PC-9 (cell line): ENCODE measurements at regions not wholly inside any gene's neighbourhood (a gene's known extent, or its start where the extent isn't known, plus 50 kb on each side); places are given as distances from the start of the nearest gene placed in this dataset.

ENCODE experiments used
- BruUV-seq: library from RNA; stranded (reverse); fragments of 400-500 nt; replicated peaks from 2 replicates; lab custom pipeline; 2021; lab: Mats Ljungman, UMichigan
- CTCF ChIA-PET: fragments of 300-600 bp; sonication (Branson Sonifier 250); formaldehyde crosslinking; loops from one replicate; lab custom pipeline; 2022; ENCODE audit warnings: antibody characterized with exemption; lab: Charles Lee
- POLR2A ChIA-PET: fragments of 300-600 bp; sonication (Branson Sonifier 250); formaldehyde crosslinking; loops from one replicate; lab custom pipeline; 2022; ENCODE audit warnings: antibody characterized with exemption; ENCODE audit not compliant: unreplicated experiment; lab: Charles Lee
- DNase-seq, 2 experiments: peaks; one replicate each; pipeline versions ENCODE4 v3.0.0 to v3.0.0-alpha.2; 2015 to 2022; ENCODE audit warnings: mixed read lengths in 1 of 2
- H2AFZ ChIP-seq: fragments of 200-600 bp; sonication (generic); 2 replicates; pipeline ENCODE4 v1.8.1; 2017; ENCODE audit warnings: antibody characterized with exemption
- H3F3A ChIP-seq: fragments of 200-600 bp; sonication (generic); 2 replicates; pipeline ENCODE4 v1.8.1; 2017; ENCODE audit warnings: antibody characterized with exemption, mild to moderate bottlenecking, low read depth; ENCODE audit not compliant: insufficient read depth
- H3K27ac ChIP-seq: fragments of 200-600 bp; sonication (generic); 2 replicates; pipeline ENCODE4 v1.6.1; 2016; ENCODE audit warnings: mixed run types
- H3K27me3 ChIP-seq: fragments of 200-600 bp; sonication (generic); 2 replicates; pipeline ENCODE4 v1.6.1; 2016; ENCODE audit warnings: low read depth, mixed run types; ENCODE audit not compliant: insufficient read depth
- H3K36me3 ChIP-seq: fragments of 200-600 bp; sonication (generic); 2 replicates; pipeline ENCODE4 v1.6.1; 2016; ENCODE audit warnings: low read depth, mixed run types
- H3K4me1 ChIP-seq: fragments of 200-600 bp; sonication (generic); replicated peaks from 2 replicates; pipeline ENCODE4 v1.6.1; 2016; ENCODE audit warnings: mixed run types; ENCODE audit not compliant: insufficient read depth
- H3K4me2 ChIP-seq: fragments of 200-600 bp; sonication (generic); 2 replicates; pipeline ENCODE4 v1.6.1; 2017; ENCODE audit warnings: mixed run types
- H3K4me3 ChIP-seq: fragments of 200-600 bp; sonication (generic); 2 replicates; pipeline ENCODE4 v1.6.1; 2016; ENCODE audit warnings: mixed run types
- H3K79me2 ChIP-seq: fragments of 200-600 bp; sonication (generic); 2 replicates; pipeline ENCODE4 v1.6.1; 2017; ENCODE audit warnings: low read depth, mixed run types
- H3K9me2 ChIP-seq: fragments of 200-600 bp; sonication (generic); 2 replicates; pipeline ENCODE4 v1.8.1; 2017; ENCODE audit warnings: mild to moderate bottlenecking; ENCODE audit not compliant: insufficient read depth
- H3K9me3 ChIP-seq: fragments of 200-600 bp; sonication (generic); 2 replicates; pipeline ENCODE4 v1.8.1; 2016; ENCODE audit warnings: low read depth; ENCODE audit not compliant: insufficient read depth
- H4K20me1 ChIP-seq: fragments of 200-600 bp; sonication (generic); 2 replicates; pipeline ENCODE4 v1.8.1; 2017; ENCODE audit not compliant: insufficient read depth
- EZH2 ChIP-seq: fragments of 200-600 bp; sonication (generic); IDR thresholded peaks from 2 replicates; pipeline ENCODE4 v1.8.0; 2017; ENCODE audit warnings: antibody characterized with exemption, low read depth
- intact Hi-C: fragments of 100-400 bp; cut with micrococcal nuclease; formaldehyde crosslinking; loops from one replicate; pipeline ENCODE4 v1.10.0; 2022; ENCODE audit not compliant: unreplicated experiment
- TF ChIP-seq, protein P1 (sequence below): fragments of 200-600 bp; sonication (generic); conservative IDR thresholded peaks from 2 replicates; pipeline ENCODE4 v1.6.1; 2017; ENCODE audit warnings: mixed run types, antibody characterized with exemption, mild to moderate bottlenecking, moderate library complexity

DNA sequence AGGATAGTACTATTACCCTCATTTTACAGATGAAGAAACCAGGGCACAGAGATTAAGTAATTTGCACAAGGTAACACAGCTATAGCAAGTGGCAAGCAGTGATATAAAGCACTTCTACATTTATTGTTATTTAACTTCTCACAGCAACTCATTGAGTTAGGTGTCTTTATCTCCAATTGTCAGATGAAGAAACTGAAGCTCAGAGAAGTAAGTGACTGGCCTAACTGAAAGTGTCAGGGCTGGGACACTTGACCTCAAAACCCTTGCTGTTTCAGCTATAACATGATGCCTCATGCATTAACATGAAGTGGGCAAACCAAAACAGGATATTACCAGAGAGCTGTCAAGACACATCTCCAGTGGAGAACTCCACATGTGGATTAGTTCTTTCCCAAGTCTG, 65.8 kb upstream of the LEKR1 start:
- intact Hi-C loops, result no loop called here
- no peaks in the 10 kb centered on the region for H3K9me3 ChIP-seq
- no peaks in the 10 kb centered on the region for H3K36me3 ChIP-seq
- no peaks in the 10 kb centered on the region for H4K20me1 ChIP-seq
- no peaks in the 10 kb centered on the region for H3K79me2 ChIP-seq
- BruUV-seq, result no TSS peak
- no peaks in the 10 kb centered on the region for H3F3A ChIP-seq
- no peak overlapping the region for H3K27ac ChIP-seq
- no peak for TF ChIP-seq EZH2
- TF ChIP-seq, protein P1, sequence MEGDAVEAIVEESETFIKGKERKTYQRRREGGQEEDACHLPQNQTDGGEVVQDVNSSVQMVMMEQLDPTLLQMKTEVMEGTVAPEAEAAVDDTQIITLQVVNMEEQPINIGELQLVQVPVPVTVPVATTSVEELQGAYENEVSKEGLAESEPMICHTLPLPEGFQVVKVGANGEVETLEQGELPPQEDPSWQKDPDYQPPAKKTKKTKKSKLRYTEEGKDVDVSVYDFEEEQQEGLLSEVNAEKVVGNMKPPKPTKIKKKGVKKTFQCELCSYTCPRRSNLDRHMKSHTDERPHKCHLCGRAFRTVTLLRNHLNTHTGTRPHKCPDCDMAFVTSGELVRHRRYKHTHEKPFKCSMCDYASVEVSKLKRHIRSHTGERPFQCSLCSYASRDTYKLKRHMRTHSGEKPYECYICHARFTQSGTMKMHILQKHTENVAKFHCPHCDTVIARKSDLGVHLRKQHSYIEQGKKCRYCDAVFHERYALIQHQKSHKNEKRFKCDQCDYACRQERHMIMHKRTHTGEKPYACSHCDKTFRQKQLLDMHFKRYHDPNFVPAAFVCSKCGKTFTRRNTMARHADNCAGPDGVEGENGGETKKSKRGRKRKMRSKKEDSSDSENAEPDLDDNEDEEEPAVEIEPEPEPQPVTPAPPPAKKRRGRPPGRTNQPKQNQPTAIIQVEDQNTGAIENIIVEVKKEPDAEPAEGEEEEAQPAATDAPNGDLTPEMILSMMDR, result no peak
- no peaks in the 10 kb centered on the region for H3K9me2 ChIP-seq
- CTCF ChIA-PET, result no interaction called here
- H3K4me1 ChIP-seq, result no peaks in the 10 kb centered on the region
- H2AFZ ChIP-seq, result no peak overlapping the region
- no peak for DNase-seq
- POLR2A ChIA-PET, result no interaction called here
- H3K4me3 ChIP-seq, result no peak overlapping the region
- H3K4me2 ChIP-seq, result no peak overlapping the region
- no peaks in the 10 kb centered on the region for H3K27me3 ChIP-seq

- H3K36me3 ChIP-seq, result no peaks in the 10 kb centered on the region
- no peak overlapping the region for H3K4me2 ChIP-seq
- no peaks in the 10 kb centered on the region for H3K79me2 ChIP-seq
- no peaks in the 10 kb centered on the region for H3K27me3 ChIP-seq
- POLR2A ChIA-PET, result no interaction called here
- DNase-seq, result no peak
- no peaks in the 10 kb centered on the region for H3K9me2 ChIP-seq
- no peaks in the 10 kb centered on the region for H3K9me3 ChIP-seq
- H3K27ac ChIP-seq, result no peak overlapping the region
- TF ChIP-seq, protein P1, result no peak
- no peak for TF ChIP-seq EZH2
- H3K4me1 ChIP-seq, result no peaks in the 10 kb centered on the region
- no peak overlapping the region for H3K4me3 ChIP-seq
- no TSS peak for BruUV-seq
- no peaks in the 10 kb centered on the region for H3F3A ChIP-seq
- intact Hi-C loops, result no loop called here
- H2AFZ ChIP-seq, result no peak overlapping the region
- CTCF ChIA-PET, result interaction anchor here (0.6 kb wide), 1 partner anchor 12 kb away, joined by 3 read pairs; no protein-coding TSS in a partner anchor
- H4K20me1 ChIP-seq, result no peaks in the 10 kb centered on the region
These were observed 65.1 kb upstream of the LEKR1 start for GRCh38 chr3:156761007-156761406.

DNA sequence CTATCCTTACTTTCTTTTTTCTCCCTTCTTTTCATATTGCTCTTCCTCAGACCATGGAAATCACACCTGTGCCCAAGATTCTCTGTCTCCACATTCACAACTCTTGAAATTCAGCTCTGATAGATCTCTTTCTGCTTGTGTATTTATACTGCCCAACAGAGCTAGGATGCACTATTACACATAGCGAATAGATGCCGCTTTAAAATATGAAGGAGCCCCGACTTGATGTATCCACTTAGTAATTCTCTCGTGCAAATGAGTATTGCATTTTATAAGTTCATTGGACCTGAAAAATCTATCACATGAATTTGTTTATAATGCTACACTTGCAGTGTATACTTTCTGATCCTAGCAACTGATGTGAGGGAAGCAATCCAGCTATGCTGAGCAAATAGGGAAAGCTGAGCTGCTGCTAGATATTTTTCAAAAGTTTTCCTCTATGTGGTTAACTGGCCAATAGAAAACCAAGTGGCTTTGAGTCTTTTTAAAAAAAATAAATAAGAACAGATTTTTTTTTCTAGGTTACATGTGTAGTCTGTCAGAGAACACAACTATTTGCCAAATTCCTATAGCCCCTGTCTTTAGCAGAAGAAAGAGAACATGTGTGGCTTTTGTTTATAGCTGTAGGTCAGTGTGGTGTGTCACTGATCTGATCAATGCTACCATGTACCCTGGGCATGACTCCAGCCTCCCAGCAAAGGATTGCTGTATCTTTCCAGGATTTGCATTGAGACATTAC, 64.3 kb upstream of the LEKR1 start:
- ChIA-PET CTCF (no interaction called here), POLR2A (no interaction called here)
- no TSS peak for BruUV-seq
- H3K4me1 ChIP-seq, result no peaks in the 10 kb centered on the region
- DNase-seq, result no peak
- no peak overlapping the region for H3K4me2 ChIP-seq
- H3K4me3 ChIP-seq, result no peak overlapping the region
- H2AFZ ChIP-seq, result no peak overlapping the region
- H3K36me3 ChIP-seq, result no peaks in the 10 kb centered on the region
- H3K79me2 ChIP-seq, result no peaks in the 10 kb centered on the region
- TF ChIP-seq EZH2, result no peak
- TF ChIP-seq, protein P1, result no peak
- no peaks in the 10 kb centered on the region for H3K9me3 ChIP-seq
- no peaks in the 10 kb centered on the region for H3F3A ChIP-seq
- intact Hi-C loops, result no loop called here
- no peaks in the 10 kb centered on the region for H3K27me3 ChIP-seq
- H3K9me2 ChIP-seq, result no peaks in the 10 kb centered on the region
- H4K20me1 ChIP-seq, result no peaks in the 10 kb centered on the region
- no peak overlapping the region for H3K27ac ChIP-seq
